ENCODE measurements at regions not wholly inside any gene's neighbourhood (a gene's known extent, or its start where the extent isn't known, plus 50 kb on each side); places are given as distances from the start of the nearest gene placed in this dataset.

- TF ChIP-seq CTCF (IDR thresholded peaks at IDR 0.05) = no peak
- no peak for TF ChIP-seq POLR2A (IDR thresholded peaks at IDR 0.05)
These were observed 554.3 kb upstream of the CHRM3 start for GRCh38 chr1:238832106-238832505.
